AG04450 (cell line): ENCODE measurements at regions not wholly inside any gene's neighbourhood (a gene's known extent, or its start where the extent isn't known, plus 50 kb on each side); places are given as distances from the start of the nearest gene placed in this dataset.

Experiments
- CTCF ChIA-PET: fragments of 300-600, 350-600 bp; formaldehyde crosslinking; extraction: SDS; loops from one replicate; lab custom pipeline; 2022; ENCODE audit warnings: antibody characterized with exemption, inconsistent platforms; lab: Charles Lee
- POLR2A ChIA-PET: fragments of 350-600 bp; formaldehyde crosslinking; extraction: SDS; loops from one replicate; lab custom pipeline; 2021; ENCODE audit warnings: antibody characterized with exemption, inconsistent platforms; lab: Yijun Ruan, JAX
- DNase-seq: peaks from one replicate; pipeline ENCODE4 v3.0.0-alpha.2; 2011; ENCODE audit warnings: low read depth, low spot score
- H3K27ac ChIP-seq: one replicate; pipeline ENCODE4 v1.5.1; 2012; ENCODE audit warnings: low read depth, low read length, control low read depth
- H3K27me3 ChIP-seq: one replicate; pipeline ENCODE4 v1.6.0; 2012; ENCODE audit warnings: low read length; ENCODE audit not compliant: control insufficient read depth, insufficient read depth
- H3K4me3 ChIP-seq: 2 replicates; pipeline ENCODE4 v1.5.1; 2011; ENCODE audit warnings: mild to moderate bottlenecking, low read depth, low read length, control low read depth
- H3K9me3 ChIP-seq: 2 replicates; pipeline ENCODE4 v1.5.1; 2012; ENCODE audit warnings: low read length; ENCODE audit not compliant: control insufficient read depth, insufficient read depth
- CTCF ChIP-seq: IDR thresholded peaks from 2 replicates; pipeline ENCODE4 v1.5.1; 2011; ENCODE audit warnings: low read depth, low read length, control low read depth, inconsistent platforms

- TF ChIP-seq CTCF, result no peak
- Histone ChIP-seq H3K9me3 (no peaks in the 10 kb centered on the region), H3K4me3 (no peak overlapping the region), H3K27me3 (no peaks in the 10 kb centered on the region), H3K27ac (no peak overlapping the region)
- peak; percentile 78 for DNase-seq
- POLR2A ChIA-PET, result interaction anchor here (0.6 to 0.7 kb wide), 2 partner anchors 86 to 211 kb away, joined by 3 to 7 read pairs; no protein-coding TSS in a partner anchor
- CTCF ChIA-PET, result interaction anchor here (0.6 to 1.0 kb wide), 2 partner anchors 128 to 817 kb away, joined by 3 to 7 read pairs; no protein-coding TSS in a partner anchor
These were observed 373.5 kb downstream of the KCTD12 start for GRCh38 chr13:76512721-76513145.

GRCh38 chr13:76505437-76505836, 380.8 kb downstream of the KCTD12 start:
- peaks cover 15% of the 10 kb centered on the region for H3K27me3 ChIP-seq
- no peak overlapping the region for H3K4me3 ChIP-seq
- H3K9me3 ChIP-seq, result no peaks in the 10 kb centered on the region
- no peak for DNase-seq
- ChIA-PET POLR2A (no interaction called here), CTCF (no interaction called here)
- H3K27ac ChIP-seq, result no peak overlapping the region
- TF ChIP-seq CTCF, result no peak

- H3K27me3 ChIP-seq, result peaks cover 18% of the 10 kb centered on the region
- no peak for DNase-seq
- ChIA-PET CTCF (interaction anchor here (1.2 kb wide), 1 partner anchor 626 kb away, joined by 3 read pairs; no protein-coding TSS in a partner anchor), POLR2A (interaction anchor here (0.9 kb wide), 1 partner anchor 78 kb away, joined by 3 read pairs; no protein-coding TSS in a partner anchor)
- no peak overlapping the region for H3K4me3 ChIP-seq
- no peak overlapping the region for H3K27ac ChIP-seq
- TF ChIP-seq CTCF, result no peak
- no peaks in the 10 kb centered on the region for H3K9me3 ChIP-seq
These were observed 382.4 kb downstream of the KCTD12 start for GRCh38 chr13:76503766-76504165.

GRCh38 chr13:76503291-76503690, 382.9 kb downstream of the KCTD12 start:
- no peak for TF ChIP-seq CTCF
- CTCF ChIA-PET, result interaction anchor here (1.2 kb wide), 1 partner anchor 626 kb away, joined by 3 read pairs; no protein-coding TSS in a partner anchor
- no peak for DNase-seq
- POLR2A ChIA-PET, result no interaction called here
- Histone ChIP-seq H3K27ac (no peak overlapping the region), H3K9me3 (no peaks in the 10 kb centered on the region), H3K4me3 (no peak overlapping the region), H3K27me3 (peaks cover 18% of the 10 kb centered on the region)

GRCh38 chr13:76500894-76501293, 385.3 kb downstream of the KCTD12 start:
- DNase-seq, result no peak
- no peak overlapping the region for H3K27ac ChIP-seq
- POLR2A ChIA-PET, result no interaction called here
- no peak for TF ChIP-seq CTCF
- H3K4me3 ChIP-seq, result no peak overlapping the region
- CTCF ChIA-PET, result interaction anchor here (1.7 kb wide), 1 partner anchor 631 kb away, joined by 7 read pairs; no protein-coding TSS in a partner anchor
- H3K27me3 ChIP-seq, result peaks cover 15% of the 10 kb centered on the region
- H3K9me3 ChIP-seq, result no peaks in the 10 kb centered on the region
